Progenitor cell of endocrine pancreas (in vitro differentiated cells): ENCODE measurements at regions not wholly inside any gene's neighbourhood (a gene's known extent, or its start where the extent isn't known, plus 50 kb on each side); places are given as distances from the start of the nearest gene placed in this dataset.

ENCODE experiments used
- DNase-seq: peaks from one replicate; pipeline ENCODE4 v3.0.0; 2021; ENCODE audit warnings: low spot score; ENCODE audit not compliant: unreplicated experiment
- H3K27ac Mint-ChIP-seq: 2 replicates; pipeline ENCODE4 v1.8.0; 2021; ENCODE audit warnings: mild to moderate bottlenecking, moderate library complexity, mixed read lengths
- H3K27me3 Mint-ChIP-seq: 2 replicates; pipeline ENCODE4 v1.8.0; 2021; ENCODE audit warnings: mixed read lengths
- H3K36me3 Mint-ChIP-seq: 2 replicates; pipeline ENCODE4 v1.8.0; 2022; ENCODE audit warnings: mixed read lengths; ENCODE audit not compliant: insufficient read depth
- H3K4me1 Mint-ChIP-seq: 2 replicates; pipeline ENCODE4 v1.8.0; 2021; ENCODE audit warnings: low read depth, mixed read lengths
- H3K4me3 Mint-ChIP-seq: 2 replicates; pipeline ENCODE4 v1.8.0; 2021; ENCODE audit warnings: low read depth, mild to moderate bottlenecking, moderate library complexity, mixed read lengths
- H3K9me3 Mint-ChIP-seq: 2 replicates; pipeline ENCODE4 v1.8.0; 2021; ENCODE audit warnings: low read depth, mixed read lengths
- CTCF ChIP-seq: fragments of 200-600 bp; sonication (generic); IDR thresholded peaks from one replicate; pipeline ENCODE4 v1.5.0; 2021; ENCODE audit warnings: antibody characterized with exemption, mild to moderate bottlenecking; ENCODE audit not compliant: unreplicated experiment

- DNase-seq, result no peak
- H3K4me3 Mint-ChIP-seq, result no peak overlapping the region
- H3K27ac Mint-ChIP-seq, result no peak overlapping the region
- H3K9me3 Mint-ChIP-seq, result no peaks in the 10 kb centered on the region
- peaks cover 16% of the 10 kb centered on the region for H3K4me1 Mint-ChIP-seq
- no peaks in the 10 kb centered on the region for H3K27me3 Mint-ChIP-seq
- no peak for TF ChIP-seq CTCF
- no peaks in the 10 kb centered on the region for H3K36me3 Mint-ChIP-seq
Measured at GRCh38 chr13:50352720-50353480, 337.7 kb downstream of the KCNRG start.

DNA sequence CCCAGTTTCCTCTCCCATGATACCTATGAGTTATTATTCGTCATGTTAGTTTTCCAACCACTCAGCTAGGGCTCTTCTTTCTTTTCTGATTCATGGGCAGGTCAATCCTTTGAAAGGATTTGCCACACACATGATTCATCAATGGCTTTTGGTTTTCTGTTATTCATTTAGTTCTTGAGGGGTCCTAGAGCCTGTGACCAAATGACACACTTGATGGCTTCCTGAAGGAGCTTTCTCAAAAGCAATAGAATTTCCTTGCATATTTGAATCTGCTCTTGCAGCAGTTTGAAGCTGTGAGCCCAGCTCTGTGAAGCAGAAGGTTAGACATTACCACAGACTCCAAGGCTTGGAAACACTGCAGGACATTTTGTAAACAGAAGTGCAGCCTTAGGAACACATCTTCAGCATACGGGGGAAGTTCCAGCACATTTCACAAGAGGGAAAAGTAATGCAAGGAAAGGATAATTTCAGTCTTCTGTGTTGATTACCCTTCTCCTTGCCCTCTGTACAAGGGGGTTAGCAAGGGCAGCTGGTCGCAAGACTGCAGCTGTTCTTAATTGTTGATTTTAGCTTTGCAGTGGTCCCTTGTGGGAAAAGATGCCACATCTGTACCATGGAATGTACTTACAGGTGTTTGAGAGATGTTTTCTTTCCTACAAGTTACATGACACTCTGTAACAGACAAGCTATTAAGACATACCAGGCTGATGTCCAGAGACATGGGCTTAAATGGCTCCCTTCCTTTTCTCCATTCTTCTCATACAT, 338.6 kb downstream of the KCNRG start:
- H3K27me3 Mint-ChIP-seq, result no peaks in the 10 kb centered on the region
- H3K27ac Mint-ChIP-seq, result no peak overlapping the region
- H3K4me1 Mint-ChIP-seq, result peaks cover 24% of the 10 kb centered on the region
- no peak overlapping the region for H3K4me3 Mint-ChIP-seq
- DNase-seq, result no peak
- no peaks in the 10 kb centered on the region for H3K36me3 Mint-ChIP-seq
- no peaks in the 10 kb centered on the region for H3K9me3 Mint-ChIP-seq
- no peak for TF ChIP-seq CTCF

GRCh38 chr13:50355797-50356196, 340.6 kb downstream of the KCNRG start:
- Mint-ChIP-seq H3K4me1 (peaks cover 26% of the 10 kb centered on the region), H3K4me3 (no peak overlapping the region), H3K9me3 (no peaks in the 10 kb centered on the region), H3K36me3 (no peaks in the 10 kb centered on the region), H3K27me3 (no peaks in the 10 kb centered on the region), H3K27ac (no peak overlapping the region)
- no peak for DNase-seq
- no peak for TF ChIP-seq CTCF

GRCh38 chr13:50357136-50357535, 341.9 kb downstream of the KCNRG start:
- Mint-ChIP-seq H3K9me3 (no peaks in the 10 kb centered on the region), H3K4me3 (no peak overlapping the region), H3K36me3 (no peaks in the 10 kb centered on the region), H3K4me1 (peaks cover 26% of the 10 kb centered on the region), H3K27me3 (no peaks in the 10 kb centered on the region), H3K27ac (peak overlapping the region; percentile 95)
- DNase-seq, result no peak
- TF ChIP-seq CTCF, result no peak

DNA sequence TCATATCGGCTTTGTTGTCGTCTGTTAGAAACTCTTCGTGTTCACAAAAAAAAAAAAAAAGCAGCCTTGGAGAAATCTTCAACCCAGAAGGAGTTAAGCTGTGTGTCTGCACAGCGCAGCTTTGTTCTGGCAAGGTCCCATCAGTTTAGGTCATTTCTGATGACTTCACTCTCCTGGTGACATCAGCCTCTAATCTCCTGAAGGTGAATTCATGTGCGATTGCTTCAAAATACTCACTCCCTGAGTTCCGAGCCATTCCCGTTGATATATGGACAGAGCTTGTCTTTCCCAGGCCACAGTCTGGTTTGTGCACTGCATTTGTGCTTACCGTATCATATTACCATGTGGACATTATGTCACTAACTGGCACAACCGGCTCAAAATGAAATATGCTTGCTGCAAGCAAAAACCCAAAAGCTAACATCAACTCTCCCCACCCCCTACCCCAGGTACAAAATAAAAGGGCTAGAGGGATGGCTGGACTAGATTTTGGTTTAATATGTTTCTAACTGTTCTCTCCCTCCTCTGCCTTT, 342.4 kb downstream of the KCNRG start:
- H3K4me3 Mint-ChIP-seq, result no peak overlapping the region
- no peaks in the 10 kb centered on the region for H3K36me3 Mint-ChIP-seq
- no peaks in the 10 kb centered on the region for H3K27me3 Mint-ChIP-seq
- H3K27ac Mint-ChIP-seq, result peak overlapping the region; percentile 95
- H3K9me3 Mint-ChIP-seq, result no peaks in the 10 kb centered on the region
- TF ChIP-seq CTCF, result no peak
- peaks cover 26% of the 10 kb centered on the region for H3K4me1 Mint-ChIP-seq
- DNase-seq, result no peak
